ENCODE measurements at regions not wholly inside any gene's neighbourhood (a gene's known extent, or its start where the extent isn't known, plus 50 kb on each side); places are given as distances from the start of the nearest gene placed in this dataset.
"Not testable (repeated sequence)": the region's sequence is repeated elsewhere in the genome, so short reads cannot be mapped to it uniquely, and the experiment has no call there.

DNA sequence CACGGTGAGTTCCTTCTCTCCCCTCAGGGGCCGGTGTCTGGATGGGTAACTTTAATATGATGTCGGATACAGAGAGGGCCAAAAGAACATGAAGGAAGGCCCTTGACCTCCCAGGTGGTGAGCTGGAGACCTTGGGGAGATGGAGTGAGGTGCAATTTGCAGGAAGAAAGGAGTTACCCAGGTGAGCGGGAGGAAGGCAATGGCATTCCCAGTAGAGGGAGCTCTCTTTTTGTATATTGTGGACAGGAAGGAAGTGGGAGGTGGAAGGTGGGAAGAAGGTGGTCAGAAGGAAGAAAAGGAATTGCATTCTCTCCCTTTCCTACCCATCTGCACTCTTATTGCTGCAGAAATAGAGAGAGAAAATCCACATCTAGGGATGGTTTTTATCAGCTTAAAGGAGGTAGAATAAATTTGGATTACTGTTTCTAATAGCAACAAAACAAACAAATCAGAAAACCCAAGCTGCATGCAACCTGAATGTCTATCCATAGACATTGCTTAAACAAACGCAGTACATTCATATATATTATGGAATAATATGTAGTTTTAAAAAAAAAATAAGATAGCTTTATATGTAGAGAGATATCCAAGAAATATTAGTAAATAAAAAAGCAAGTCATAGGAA lies 169.0 kb upstream of the TSC22D2 start:
- DNase-seq, result no peak

DNA sequence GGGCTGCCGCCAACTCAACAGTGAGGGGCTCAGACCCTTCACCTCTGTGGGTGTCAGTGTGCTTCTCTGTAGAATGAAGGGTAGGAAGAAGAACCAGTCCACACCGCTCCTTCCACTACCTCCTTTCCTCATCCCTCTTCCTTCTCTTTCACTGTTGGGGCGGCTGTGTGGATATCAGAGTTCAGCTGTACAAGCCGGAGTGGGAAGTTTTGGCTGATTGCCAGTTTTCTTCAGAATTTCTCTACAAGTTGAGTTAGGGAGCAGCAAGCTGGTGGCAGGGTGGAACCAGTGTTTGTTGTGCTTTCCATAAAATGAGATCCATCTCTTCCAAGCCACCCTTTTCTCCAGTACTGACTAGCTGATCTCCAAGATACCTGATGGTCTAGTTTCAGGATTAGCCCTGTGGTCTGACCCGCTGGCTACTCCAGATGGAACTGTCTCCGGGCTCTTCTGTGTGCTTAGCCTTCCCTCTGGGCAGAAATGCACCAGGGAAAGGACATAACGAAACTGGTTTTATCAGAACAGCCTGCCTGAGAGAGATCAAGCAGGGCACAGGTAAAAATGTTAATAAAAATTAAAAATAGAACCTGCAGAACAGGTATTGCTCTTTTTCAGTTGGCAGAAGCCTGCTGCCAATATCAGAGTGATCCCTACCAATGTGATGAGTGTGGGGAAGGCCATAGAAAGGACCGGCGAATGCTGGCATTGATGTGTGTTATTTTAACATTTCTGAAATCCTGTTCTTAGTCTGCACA lies 169.9 kb upstream of the TSC22D2 start:
- no peak for DNase-seq

DNA sequence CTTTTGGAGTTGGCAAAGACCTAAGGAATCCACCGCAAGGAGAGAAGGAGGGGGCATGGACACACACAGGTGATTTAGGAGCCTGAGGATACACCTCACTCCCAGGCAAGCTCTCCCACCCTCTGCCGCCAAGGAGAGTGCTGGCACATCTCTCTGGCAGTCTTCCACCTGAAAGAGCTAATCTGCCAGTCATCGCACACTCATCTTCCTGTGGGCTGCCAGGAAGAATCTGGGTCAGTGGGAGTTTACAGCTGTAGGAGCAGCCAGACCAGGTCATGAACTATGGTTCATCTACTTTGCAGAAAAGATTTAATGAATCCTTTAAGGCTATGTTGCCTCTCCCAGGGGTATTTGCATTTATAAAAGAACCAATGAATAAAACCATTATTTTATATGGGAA lies 170.6 kb upstream of the TSC22D2 start:
- DNase-seq, result no peak

DNA sequence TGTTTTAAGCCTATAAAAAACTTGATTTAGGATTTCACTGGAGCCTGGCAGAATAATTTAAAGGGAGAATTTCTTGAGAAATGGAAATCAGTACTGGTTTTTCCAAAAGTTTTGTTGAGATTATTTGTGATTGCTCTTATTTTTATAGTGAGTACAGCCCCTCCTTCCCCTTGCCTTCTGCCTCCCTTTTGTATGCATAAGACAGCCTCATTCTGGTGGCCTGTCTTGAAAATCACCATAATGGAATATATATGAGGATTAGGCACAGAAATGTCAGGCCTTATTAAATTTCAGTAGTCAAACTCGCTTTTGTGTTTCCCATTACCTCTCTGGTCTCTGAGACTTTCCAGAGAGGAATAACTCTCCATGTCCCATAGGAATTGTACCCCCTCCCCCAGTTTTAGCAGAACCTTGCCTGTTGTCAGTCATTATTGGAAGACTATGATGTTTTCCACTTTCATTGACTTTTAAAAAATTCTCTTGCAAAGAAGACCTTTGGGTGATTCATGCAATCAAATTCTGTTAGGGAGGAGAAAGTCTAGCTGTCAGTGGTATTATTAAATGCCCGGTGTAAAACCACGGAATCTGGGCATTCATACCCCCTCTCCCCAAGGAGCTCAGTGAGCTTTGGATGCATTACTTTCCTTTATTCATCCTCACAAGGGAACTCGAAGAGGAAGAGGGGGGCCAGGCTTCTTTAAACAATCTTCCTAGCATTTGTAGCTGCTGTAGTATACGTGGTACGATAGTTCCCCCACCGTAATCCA lies 171.6 kb upstream of the TSC22D2 start:
- no peak for DNase-seq

DNA sequence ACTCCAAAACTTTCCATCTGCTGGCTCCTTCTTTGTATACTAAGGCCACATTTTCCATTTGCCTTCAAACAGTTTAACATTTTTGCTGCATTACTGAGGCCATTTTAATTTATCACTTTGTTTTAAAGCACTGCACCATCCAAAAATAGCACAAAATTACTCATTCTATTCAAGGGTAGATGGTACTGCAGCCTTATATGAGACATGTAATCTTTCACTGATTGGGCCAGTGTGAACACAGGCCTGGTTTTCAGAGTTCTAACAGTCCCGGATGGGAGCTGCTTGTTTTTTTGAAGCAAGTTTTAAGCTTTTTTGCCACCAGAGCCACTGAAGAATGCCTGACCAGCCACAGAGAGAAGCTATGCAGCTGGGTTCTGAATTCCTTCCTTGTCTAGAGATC lies 172.3 kb upstream of the TSC22D2 start:
- no peak for DNase-seq

DNA sequence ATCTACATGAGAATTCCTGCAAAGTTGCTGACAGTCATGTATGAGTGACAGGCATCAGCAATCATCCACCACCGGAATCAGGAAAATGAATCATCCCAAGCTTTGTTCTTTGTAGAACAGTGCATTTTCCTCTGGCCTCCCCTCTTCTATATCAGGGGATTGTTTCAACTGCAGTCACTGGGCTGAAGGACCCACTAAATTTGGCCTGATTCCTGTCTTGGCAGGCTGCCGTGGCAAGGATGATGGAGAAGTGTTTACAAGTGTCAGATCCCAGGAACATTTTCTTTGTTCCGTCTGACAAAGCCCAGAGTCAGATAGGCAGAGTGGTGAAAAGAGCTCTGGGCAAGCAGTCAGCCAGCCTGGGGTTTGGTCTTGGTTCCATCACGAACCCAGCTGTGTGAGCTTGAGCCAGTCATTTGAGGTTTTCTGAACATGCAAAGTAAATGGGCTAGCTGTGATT lies 175.1 kb upstream of the TSC22D2 start:
- DNase-seq, result no peak

DNA sequence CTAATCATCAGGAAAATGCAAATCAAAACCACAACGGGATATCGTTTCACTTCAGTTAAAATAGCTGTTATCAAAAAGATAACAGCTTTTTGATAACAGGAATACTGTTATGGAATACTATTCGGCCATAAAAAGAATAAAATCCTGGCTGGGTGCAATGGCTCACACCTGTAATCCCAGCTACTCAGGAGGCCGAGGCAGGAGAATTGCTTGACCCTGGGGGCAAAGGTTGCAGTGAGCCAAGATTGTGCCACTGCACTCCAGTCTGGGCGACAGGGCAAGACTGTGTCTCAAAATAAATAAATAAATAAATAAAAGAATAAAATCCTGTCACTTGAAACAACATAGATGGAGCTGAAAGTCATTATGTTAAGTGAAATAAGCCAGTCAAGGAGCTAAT lies 178.1 kb upstream of the TSC22D2 start:
- no peak for DNase-seq

DNA sequence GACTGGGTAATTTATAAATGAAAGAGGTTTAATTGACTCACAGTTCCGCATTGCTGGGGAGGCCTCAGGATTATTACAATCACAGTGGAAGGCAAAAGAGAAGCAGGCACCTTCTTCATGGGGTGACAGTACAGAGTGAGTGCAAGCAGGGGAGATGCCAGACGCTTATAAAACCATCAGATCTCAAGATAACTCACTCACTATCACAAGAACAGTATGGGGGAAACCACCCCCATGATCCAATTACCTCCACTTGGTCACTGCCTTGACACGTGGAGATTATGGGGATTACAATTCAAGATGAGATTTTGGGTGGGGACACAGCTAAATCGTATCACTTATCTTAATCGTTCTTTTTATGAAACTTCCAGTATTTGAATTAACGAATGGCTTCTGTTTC lies 179.5 kb upstream of the TSC22D2 start:
- DNase-seq, result not testable (repeated sequence)

DNA sequence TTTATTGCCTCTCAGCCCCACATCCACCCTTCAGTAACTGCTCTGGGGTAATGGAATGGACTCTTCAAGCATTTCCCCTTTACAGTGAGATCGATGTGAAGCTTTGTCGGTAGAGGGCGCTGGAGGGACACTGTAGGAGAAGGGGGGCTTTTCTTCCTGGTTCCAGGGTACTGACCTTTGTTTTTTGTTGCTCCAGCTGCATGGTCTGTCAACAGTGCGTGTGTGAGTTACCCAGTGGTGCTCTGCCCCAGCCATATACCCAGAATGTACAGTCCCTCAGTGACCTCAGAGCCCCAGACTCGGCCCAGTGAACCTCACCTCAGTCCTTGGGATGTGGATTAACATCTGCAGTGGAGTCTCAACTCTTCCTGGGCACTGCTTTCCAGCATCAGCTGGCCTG lies 180.3 kb upstream of the TSC22D2 start:
- peak; percentile 52 to 60 for DNase-seq

DNA sequence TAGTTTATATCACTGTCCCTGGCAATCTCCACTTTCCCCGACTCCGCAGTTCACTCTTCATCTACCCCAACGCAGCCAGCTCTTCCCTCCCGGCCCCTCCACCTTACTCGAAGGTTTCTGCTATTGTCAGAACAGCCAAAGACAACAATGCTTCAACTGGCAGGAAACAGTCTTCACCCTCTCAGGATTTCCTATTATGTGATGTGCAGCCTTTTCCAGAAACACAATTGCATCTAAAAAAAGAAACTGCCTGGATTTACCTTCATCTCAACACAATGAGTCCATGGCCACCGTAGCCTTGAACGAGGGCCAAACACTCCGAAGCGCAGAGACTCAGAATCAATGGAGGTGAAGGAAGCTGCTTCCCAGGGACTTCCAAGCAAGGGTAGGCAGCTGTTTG lies 182.1 kb upstream of the TSC22D2 start:
- DNase-seq, result no peak

DNA sequence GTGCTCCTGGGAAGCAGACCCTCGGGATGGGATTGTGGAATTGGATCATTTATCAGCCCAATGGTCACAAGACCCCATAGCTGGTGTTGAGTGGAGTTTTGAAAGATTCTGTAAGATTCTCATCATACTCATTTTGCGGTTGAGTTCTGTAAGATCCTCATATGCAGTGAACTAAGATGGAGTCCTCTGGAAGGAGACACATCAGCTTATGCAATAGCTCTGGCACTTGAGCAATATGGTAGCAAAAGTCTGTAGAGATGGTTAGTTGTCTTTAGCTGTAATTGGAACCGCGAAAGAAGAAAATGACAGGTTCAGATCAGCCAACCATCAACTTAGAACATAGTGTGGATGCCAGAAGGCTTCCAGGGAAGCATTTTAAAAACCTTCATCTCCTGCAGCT lies 184.5 kb upstream of the TSC22D2 start:
- no peak for DNase-seq

DNA sequence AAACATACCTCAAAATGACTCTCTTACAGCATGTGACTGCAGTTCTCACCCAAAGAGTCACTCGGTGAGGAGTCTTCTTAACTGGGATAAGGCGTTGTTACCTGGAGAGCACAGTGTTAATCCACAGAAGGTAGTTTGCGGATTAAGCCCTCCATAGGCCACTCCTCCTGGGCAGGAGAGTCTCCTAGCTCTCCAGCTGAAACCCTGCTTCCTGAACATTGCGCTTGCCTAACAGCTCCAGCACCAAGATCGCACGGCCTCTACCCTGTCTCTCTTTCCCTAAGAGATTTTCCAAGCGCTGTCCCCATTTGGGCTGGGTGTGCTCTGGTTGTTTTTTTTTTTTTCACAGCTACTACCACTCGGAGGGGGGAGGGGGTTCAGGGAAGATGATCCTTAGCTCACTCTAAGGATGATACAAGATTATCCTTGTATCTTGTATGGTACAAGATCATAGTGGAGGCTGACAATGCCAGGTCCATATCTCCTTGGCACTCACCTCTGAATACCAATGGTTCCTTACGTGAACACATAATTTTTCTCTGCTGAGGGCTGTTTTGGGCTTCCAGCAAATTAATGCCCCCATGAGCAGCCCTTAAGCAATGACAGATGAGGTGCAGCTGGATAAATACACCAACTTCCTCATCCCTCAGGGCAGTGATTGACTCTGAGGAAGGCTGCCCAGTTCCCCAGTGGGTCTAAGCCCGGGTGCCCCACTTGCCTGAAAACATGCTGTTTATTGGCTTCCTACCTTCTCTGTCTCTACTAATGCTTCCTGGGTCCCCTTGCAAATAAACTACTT lies 185.2 kb upstream of the TSC22D2 start:
- DNase-seq, result no peak

DNA sequence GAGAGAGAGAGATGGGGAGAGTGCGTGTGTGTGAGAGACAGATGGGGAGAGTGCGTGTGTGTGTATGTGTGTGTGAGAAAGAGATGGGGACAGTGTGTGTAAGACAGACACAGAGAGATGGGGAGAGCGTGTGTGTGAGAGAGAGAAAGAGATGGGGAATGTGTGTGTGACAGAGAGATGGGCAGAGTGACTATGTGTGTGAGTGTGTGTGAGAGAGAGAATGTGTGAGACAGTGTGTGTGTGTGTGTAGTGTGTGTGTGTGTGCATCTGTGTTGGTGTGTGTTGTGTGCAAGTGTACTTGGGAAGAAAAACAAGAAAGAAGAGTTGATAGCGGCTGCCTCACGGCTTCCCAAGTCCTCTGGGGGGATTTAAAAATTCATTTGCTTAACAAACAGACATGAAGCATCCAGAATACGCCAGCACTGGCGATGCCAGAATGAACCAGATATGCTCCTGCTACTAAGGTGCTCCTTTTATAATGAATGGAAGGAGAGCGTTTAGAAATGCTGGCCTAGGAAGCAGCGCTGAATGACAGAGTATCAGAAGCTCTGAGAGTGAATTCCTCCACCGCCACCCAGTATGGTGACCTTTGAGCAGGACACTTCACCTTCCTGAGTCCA lies 186.1 kb upstream of the TSC22D2 start:
- no peak for DNase-seq

DNA sequence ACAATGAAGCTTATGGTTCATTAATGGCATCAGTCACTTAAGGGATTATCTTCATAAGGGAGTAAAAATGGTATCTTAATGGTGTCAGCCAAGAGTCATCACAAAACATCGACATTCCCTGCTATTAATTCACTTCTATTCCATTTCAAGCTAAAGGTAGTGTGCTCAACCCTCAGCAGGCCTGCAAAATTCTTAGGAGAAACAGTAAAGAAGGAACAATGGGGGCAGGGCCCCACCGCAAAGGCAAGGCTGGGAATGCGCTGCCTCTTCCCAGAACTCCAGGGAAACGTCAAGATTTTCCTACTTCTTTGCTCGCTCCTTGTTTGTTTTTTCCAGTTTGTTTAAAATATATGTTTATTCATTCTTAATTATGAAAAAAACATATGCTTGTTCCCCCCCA lies 187.3 kb upstream of the TSC22D2 start:
- DNase-seq, result no peak

DNA sequence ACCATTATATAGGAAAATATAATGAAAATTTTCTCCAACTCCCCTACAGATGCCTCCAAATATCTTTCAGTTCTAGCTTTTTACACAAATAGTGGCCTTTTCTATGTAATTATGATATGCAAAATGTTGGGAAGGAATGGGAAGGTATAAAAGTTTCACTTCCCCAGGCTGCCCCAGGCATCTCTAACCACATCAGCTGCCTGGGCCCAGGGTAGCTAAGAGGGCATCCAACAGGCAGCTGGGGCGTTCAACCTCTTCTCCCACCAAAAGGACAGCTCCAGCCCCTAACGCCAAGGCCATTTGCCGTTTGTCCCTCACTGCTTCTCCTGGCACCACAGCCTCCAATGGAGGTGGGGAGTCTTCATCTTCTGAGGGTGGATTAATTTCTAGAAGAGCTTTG lies 188.1 kb upstream of the TSC22D2 start:
- DNase-seq, result no peak

DNA sequence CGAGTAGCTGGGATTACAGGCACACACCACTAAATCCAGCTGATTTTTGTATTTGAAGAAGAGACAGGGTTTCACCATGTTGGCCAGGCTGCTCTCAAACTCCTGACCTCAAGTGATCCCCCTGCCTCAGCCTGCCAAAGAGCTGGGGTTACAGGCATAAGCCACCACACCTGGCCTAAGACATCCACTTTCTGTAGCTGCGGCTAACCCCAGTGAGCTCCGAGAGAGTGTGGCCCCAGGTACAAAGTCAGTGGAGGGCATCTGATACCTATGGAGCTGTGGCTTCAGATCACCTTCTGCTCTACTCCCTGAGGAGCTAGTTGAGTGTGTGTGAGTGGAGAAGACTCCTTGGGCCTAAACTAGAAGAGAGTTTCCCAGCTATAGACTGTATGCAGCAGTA lies 189.3 kb upstream of the TSC22D2 start:
- no peak for DNase-seq

DNA sequence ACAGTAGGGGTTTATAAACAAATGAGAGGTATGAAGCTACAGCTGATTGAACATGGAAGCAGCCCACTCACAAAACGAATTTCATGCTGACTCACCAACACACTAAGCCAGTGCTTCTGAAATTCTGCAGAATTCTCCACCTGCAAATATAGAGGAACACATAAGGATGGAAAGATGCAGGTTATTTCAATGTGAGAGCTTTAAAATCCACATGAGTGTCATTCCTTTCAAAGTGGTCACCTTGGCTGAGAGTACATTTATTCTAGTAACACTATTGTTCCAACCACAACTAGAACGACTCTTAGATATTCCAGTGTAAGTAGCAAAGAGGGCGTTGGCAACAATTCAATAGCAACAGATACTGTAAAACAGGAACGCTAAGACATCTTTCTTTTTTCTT lies 189.9 kb upstream of the TSC22D2 start:
- no peak for DNase-seq

DNA sequence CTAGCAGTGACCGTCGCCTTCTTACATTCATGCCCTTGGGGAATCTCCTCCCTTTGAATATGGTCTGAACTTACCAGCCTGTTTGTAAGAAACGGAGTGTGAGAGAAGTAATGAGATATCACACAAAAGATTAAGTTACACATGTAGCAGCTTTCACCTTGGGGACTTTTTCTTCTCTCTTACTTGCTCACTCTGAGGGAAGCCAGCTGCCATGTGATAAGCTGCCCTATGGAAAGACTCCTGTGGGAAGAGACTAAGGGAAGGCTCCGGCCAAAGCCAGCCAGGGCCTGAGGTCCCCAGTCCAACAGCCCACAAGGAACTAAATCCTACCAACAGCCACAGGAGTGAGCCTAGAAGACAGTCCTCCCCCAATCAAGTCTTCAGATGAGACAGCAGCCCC lies 190.4 kb upstream of the TSC22D2 start:
- DNase-seq, result no peak

DNA sequence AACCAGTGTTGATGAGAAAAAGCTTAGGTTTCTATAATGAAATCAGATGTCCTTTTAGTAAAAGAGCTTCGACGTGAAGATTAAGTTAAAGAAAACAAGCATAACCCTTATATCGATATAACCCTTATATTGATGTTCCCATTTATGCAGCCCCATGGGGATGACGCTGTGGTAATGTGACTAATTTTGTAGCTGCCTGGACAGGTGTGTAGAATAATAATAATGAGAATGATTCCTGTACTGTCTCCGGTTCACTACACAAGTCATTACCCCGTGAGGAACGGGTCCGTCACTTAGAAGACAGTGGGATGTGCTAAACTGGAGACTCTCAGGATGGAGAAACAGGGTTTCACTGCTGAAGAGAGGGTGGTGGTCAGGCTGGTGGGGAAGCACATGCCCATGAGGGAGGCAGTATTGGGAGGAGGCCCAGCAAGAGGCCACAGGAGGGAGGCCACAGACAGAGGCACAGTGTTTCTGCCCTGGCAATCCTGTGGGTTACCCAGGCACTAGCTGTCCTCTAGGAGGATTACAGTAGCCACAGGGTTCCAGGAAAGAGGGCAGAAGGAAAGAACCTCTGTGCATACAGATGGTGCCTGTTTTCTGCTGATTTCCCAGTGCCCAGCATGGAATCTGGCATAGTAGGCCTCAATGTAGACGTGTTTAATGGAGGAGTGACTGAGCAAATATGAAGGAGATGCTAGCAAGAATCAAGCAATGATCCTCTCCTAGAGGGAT lies 191.1 kb upstream of the TSC22D2 start:
- no peak for DNase-seq

DNA sequence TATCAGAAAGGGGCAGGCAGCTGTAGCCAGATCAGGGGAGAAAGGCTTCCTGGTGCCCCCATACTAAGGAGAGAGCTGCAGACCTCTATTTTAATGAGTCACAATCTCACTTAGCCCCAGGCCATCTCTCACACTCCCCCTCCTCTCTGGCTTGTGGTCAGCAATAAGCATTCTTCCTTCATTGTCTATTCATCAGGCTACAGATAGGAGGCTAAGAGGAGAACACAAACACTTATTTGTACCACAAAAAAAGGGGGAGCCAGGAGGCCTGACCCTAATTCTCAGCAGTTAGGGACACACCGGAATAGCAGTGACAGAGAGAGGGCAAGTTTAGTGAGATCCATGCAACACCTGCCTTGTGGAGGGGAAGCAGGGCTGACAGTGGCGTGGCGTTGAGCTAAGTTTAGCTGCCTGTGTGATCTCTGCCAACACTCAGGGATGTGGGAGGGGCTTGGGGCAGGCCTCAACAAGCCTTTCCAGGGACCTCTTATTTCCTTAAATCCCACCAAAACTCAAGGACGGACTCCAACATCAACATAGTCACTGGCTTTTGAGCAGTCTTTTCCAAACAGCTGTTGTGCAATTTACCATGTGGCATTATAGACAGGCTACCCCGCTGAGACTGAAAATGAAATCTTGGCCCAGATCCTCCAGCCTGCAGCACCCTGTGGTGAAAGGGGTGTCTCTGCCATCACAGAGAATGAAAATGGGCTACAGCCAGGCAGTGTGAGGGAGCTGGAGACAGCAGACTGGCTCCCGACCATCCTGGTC lies 191.9 kb upstream of the TSC22D2 start:
- no peak for DNase-seq

DNA sequence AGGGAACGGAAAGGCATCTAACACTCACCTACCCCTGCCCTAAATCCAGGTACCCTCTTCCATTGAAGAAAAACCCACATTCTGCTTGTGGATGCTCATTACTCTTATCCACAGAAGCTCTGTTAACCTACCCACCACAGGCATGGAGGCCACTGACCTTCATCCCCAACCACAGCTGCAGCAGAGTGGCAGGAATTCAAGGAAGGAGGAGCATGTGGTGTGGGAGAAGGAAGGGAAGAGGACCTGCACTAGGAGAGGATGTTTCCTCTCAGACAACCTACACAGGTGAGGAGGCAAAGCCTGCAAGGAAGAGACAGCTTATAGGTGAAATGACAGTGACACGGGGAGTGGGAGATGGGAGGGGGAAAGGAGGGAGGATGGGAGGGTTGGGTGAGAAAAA lies 192.5 kb upstream of the TSC22D2 start:
- no peak for DNase-seq
